MCF 10A (cell line): ENCODE measurements at regions not wholly inside any gene's neighbourhood (a gene's known extent, or its start where the extent isn't known, plus 50 kb on each side); places are given as distances from the start of the nearest gene placed in this dataset.

Source experiments
- BruUV-seq: library from RNA; stranded (reverse); fragments of 400-500 nt; replicated peaks from 2 replicates; lab custom pipeline; 2021; lab: Mats Ljungman, UMichigan
- CTCF ChIA-PET: fragments of 300-600 bp; sonication (Branson Sonifier 250); formaldehyde crosslinking; extraction: SDS; loops from one replicate; lab custom pipeline; 2021; ENCODE audit warnings: antibody characterized with exemption, inconsistent platforms; lab: Yijun Ruan, JAX
- POLR2A ChIA-PET: fragments of 300-600, 350-650 bp; sonication (Branson Sonifier 250); formaldehyde crosslinking; extraction: SDS; loops from one replicate; lab custom pipeline; 2020; ENCODE audit warnings: antibody characterized with exemption, inconsistent platforms; lab: Yijun Ruan, JAX
- DNase-seq: peaks from one replicate; pipeline ENCODE4 v3.0.0-alpha.2; 2018; ENCODE audit not compliant: unreplicated experiment
- H3K27ac Mint-ChIP-seq: one replicate; pipeline ENCODE4 v1.8.0; 2022; ENCODE audit warnings: mild to moderate bottlenecking, low read depth, mixed read lengths; ENCODE audit not compliant: unreplicated experiment
- H3K27me3 Mint-ChIP-seq: one replicate; pipeline ENCODE4 v1.8.0; 2022; ENCODE audit warnings: mixed read lengths; ENCODE audit not compliant: insufficient read depth, unreplicated experiment
- H3K36me3 Mint-ChIP-seq: one replicate; pipeline ENCODE4 v1.8.0; 2022; ENCODE audit warnings: mild to moderate bottlenecking, moderate library complexity, mixed read lengths; ENCODE audit not compliant: insufficient read depth, unreplicated experiment
- H3K4me1 Mint-ChIP-seq: one replicate; pipeline ENCODE4 v1.8.0; 2022; ENCODE audit warnings: mixed read lengths; ENCODE audit not compliant: insufficient read depth, unreplicated experiment
- H3K4me3 Mint-ChIP-seq: one replicate; pipeline ENCODE4 v1.8.0; 2022; ENCODE audit warnings: mild to moderate bottlenecking, moderate library complexity, mixed read lengths; ENCODE audit not compliant: unreplicated experiment
- H3K9me3 Mint-ChIP-seq: one replicate; pipeline ENCODE4 v1.8.0; 2022; ENCODE audit warnings: mixed read lengths; ENCODE audit not compliant: unreplicated experiment
- intact Hi-C: fragments of 100-400 bp; cut with micrococcal nuclease; formaldehyde crosslinking; loops from 2 replicates; pipeline ENCODE4 v1.14.1; 2022
- TF ChIP-seq, protein P1 (sequence below): fragments of 200-600 bp; IDR thresholded peaks from one replicate; pipeline ENCODE4 v1.8.0; 2022; ENCODE audit warnings: antibody characterized with exemption, mild to moderate bottlenecking; ENCODE audit not compliant: unreplicated experiment

DNA sequence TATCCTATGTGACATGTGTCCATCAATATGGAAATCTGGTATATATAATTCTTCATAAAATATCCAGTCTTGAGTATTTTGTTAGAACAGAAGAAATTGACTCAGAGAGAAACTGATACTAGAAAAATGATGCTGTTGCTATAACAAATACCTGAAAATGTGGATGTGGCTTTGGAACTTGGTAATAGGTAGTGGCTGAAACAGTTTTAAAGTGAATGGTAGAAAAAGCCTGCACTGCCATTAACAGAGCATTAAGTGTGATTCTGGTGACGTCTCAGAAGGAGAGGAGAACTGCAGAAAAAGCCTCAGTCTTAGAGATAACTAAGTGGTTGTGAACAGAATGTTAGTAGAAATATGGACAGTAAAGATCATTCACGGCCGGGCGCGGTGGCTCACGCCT, 634.9 kb upstream of the ZNF608 start:
- Mint-ChIP-seq H3K4me1 (no peaks in the 10 kb centered on the region), H3K4me3 (no peak overlapping the region), H3K27me3 (no peaks in the 10 kb centered on the region), H3K27ac (no peak overlapping the region), H3K36me3 (no peaks in the 10 kb centered on the region), H3K9me3 (no peaks in the 10 kb centered on the region)
- BruUV-seq = no TSS peak
- TF ChIP-seq, protein P1, sequence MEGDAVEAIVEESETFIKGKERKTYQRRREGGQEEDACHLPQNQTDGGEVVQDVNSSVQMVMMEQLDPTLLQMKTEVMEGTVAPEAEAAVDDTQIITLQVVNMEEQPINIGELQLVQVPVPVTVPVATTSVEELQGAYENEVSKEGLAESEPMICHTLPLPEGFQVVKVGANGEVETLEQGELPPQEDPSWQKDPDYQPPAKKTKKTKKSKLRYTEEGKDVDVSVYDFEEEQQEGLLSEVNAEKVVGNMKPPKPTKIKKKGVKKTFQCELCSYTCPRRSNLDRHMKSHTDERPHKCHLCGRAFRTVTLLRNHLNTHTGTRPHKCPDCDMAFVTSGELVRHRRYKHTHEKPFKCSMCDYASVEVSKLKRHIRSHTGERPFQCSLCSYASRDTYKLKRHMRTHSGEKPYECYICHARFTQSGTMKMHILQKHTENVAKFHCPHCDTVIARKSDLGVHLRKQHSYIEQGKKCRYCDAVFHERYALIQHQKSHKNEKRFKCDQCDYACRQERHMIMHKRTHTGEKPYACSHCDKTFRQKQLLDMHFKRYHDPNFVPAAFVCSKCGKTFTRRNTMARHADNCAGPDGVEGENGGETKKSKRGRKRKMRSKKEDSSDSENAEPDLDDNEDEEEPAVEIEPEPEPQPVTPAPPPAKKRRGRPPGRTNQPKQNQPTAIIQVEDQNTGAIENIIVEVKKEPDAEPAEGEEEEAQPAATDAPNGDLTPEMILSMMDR = no peak
- intact Hi-C loops = no loop called here
- no peak for DNase-seq
- CTCF ChIA-PET = no interaction called here
- POLR2A ChIA-PET = interaction anchor here (0.6 kb wide), 1 partner anchor 297 kb away, joined by 3 read pairs; no protein-coding TSS in a partner anchor

DNA sequence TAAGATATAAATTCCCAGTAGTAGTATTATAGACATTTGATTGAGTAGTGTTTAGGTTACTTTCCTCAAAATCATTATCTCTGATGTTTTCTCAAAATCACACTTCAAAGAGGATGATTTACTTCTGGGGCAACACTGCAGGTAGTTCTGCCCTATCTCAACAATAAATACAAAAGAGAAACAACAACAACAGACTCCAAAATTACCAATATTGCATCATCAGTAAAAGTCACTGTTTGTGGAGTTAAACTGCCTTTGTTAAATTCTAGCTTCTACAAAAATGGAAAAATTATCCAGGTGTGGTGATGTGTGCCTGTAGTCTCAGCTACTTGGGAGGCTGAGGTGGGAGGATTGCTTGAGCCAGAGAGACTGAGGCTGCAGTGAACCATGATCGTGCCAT, 637.6 kb upstream of the ZNF608 start:
- no peak overlapping the region for H3K4me3 Mint-ChIP-seq
- H3K27ac Mint-ChIP-seq = no peak overlapping the region
- TF ChIP-seq, protein P1 = no peak
- ChIA-PET POLR2A (no interaction called here), CTCF (no interaction called here)
- BruUV-seq = no TSS peak
- no peaks in the 10 kb centered on the region for H3K36me3 Mint-ChIP-seq
- no peaks in the 10 kb centered on the region for H3K27me3 Mint-ChIP-seq
- H3K9me3 Mint-ChIP-seq = no peaks in the 10 kb centered on the region
- no peaks in the 10 kb centered on the region for H3K4me1 Mint-ChIP-seq
- intact Hi-C loops = no loop called here
- no peak for DNase-seq

DNA sequence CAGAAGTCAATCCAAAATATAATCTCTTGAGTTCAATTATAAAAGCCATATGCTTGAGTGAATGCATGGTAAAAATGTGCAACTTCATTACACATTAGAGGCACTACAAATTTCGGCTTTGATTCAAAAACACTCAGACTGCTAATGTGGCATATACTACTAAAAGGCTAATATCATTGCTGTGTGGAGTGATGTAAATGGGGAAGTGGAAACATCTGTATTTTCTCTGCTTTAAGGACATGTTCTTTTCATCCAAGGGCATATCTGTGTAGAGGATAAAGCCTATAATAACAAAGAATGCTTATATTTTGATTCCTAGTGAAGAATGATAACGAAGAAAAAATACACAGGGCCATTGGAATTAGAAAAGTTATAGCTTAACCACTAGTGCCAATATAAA, 643.9 kb upstream of the ZNF608 start:
- Mint-ChIP-seq H3K36me3 (no peaks in the 10 kb centered on the region), H3K27me3 (no peaks in the 10 kb centered on the region), H3K4me3 (no peak overlapping the region), H3K4me1 (peaks cover 8% of the 10 kb centered on the region), H3K9me3 (peaks cover 7% of the 10 kb centered on the region), H3K27ac (no peak overlapping the region)
- POLR2A ChIA-PET = no interaction called here
- BruUV-seq = no TSS peak
- DNase-seq = no peak
- intact Hi-C loops = no loop called here
- CTCF ChIA-PET = interaction anchor here (0.7 kb wide), 1 partner anchor 899 kb away, joined by 3 read pairs; no protein-coding TSS in a partner anchor
- TF ChIP-seq, protein P1 = no peak

DNA sequence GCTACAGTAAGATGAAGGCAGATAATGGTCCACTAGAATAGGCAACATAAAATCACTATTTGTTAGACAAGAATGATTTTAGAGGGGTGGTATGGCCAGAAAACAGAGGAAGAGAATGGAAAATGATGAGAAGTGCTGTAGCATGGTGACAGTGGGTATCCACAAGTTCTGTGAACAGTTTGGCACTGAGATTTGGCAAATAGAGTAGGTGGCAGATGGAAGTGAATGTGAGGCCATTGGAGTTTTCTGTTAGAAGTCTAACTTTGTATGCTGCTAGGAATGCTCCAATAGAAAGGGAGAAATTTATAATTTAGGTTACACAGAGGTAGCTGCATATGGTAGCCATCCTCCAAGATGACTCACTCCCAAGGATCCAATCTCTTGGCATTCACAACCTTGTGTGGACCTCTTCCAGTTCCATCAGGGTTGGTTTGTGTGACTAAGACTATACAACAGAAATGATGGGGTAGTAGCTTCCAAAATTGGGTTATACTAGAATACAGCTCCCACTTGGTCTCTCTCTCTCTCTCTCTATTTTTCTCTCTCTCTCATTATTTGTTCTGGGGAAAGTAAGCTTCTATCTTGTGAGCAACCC, 646.9 kb upstream of the ZNF608 start:
- H3K27ac Mint-ChIP-seq = no peak overlapping the region
- intact Hi-C loops = no loop called here

More for the DNA sequence above, 646.9 kb upstream of the ZNF608 start:
- Mint-ChIP-seq H3K4me3 (no peak overlapping the region), H3K36me3 (no peaks in the 10 kb centered on the region), H3K4me1 (peaks cover 8% of the 10 kb centered on the region), H3K9me3 (peaks cover 15% of the 10 kb centered on the region), H3K27me3 (no peaks in the 10 kb centered on the region)
- no TSS peak for BruUV-seq
- POLR2A ChIA-PET = no interaction called here
- TF ChIP-seq, protein P1 = no peak
- CTCF ChIA-PET = interaction anchor here (0.6 kb wide), 1 partner anchor 24 kb away, joined by 3 read pairs; no protein-coding TSS in a partner anchor
- DNase-seq = no peak
